ENCODE measurements at regions not wholly inside any gene's neighbourhood (a gene's known extent, or its start where the extent isn't known, plus 50 kb on each side); places are given as distances from the start of the nearest gene placed in this dataset.
"Not testable (repeated sequence)": the region's sequence is repeated elsewhere in the genome, so short reads cannot be mapped to it uniquely, and the experiment has no call there.

- not testable (repeated sequence) for TF ChIP-seq CTCF, POLR2AphosphoS5, POLR2A (IDR thresholded peaks at IDR 0.05)
Observed at GRCh38 chr21:10377758-10378157, 143.6 kb upstream of the TPTE start.
